SK-N-SH (cell line): ENCODE measurements at regions not wholly inside any gene's neighbourhood (a gene's known extent, or its start where the extent isn't known, plus 50 kb on each side); places are given as distances from the start of the nearest gene placed in this dataset.
"Not testable (repeated sequence)": the region's sequence is repeated elsewhere in the genome, so short reads cannot be mapped to it uniquely, and the experiment has no call there.

Source experiments
- CTCF ChIA-PET: fragments of 300-600, 350-600 bp; formaldehyde crosslinking; extraction: SDS; loops from one replicate; lab custom pipeline; 2021; lab: Yijun Ruan, JAX
- POLR2A ChIA-PET: fragments of 350-600 bp; sonication (Branson Sonifier 250); formaldehyde crosslinking; extraction: SDS; loops from one replicate; lab custom pipeline; 2020; ENCODE audit warnings: antibody characterized with exemption, inconsistent platforms; lab: Yijun Ruan, JAX
- DNase-seq: peaks from one replicate; pipeline ENCODE4 v3.0.0; 2012
- H2AFZ ChIP-seq: fragments of 200-600 bp; sonication (generic); 2 replicates; pipeline ENCODE4 v1.8.1; 2016; ENCODE audit warnings: antibody characterized with exemption, mild to moderate bottlenecking, low read depth
- H3F3A ChIP-seq: fragments of 200-600 bp; sonication (generic); replicated peaks from 2 replicates; pipeline ENCODE3; 2016; ENCODE audit warnings: antibody characterized with exemption, mild to moderate bottlenecking; ENCODE audit not compliant: insufficient read depth
- H3K27ac ChIP-seq, 2 experiments: fragments of 200-500 bp in 1 of 2; fragments of 200-600 bp in 1 of 2; sonication (Bioruptor generic) in 1 of 2; sonication (generic), shearing (Covaris generic) in 1 of 2; 2 replicates each; pipeline versions ENCODE4 v1.5.1 to v1.6.1; 2014 to 2016; ENCODE audit warnings: low read depth in 2 of 2, inconsistent platforms in 1 of 2, low read length in 1 of 2, mild to moderate bottlenecking in 1 of 2, mixed read lengths in 1 of 2
- H3K27me3 ChIP-seq: fragments of 200-600 bp; sonication (generic), shearing (Covaris generic); 2 replicates; pipeline ENCODE4 v1.6.1; 2016; ENCODE audit warnings: mixed run types; ENCODE audit not compliant: insufficient read depth
- H3K36me3 ChIP-seq, 2 experiments: fragments of 200-500 bp in 1 of 2; fragments of 200-600 bp in 1 of 2; sonication (Bioruptor generic) in 1 of 2; sonication (generic) in 1 of 2; replicated peaks in 1 of 2; 2 replicates each; pipeline versions ENCODE3 to v1.5.1; 2014 to 2016; ENCODE audit warnings: low read length in 1 of 2, mild to moderate bottlenecking in 1 of 2; ENCODE audit not compliant: insufficient read depth in 2 of 2, control insufficient read depth in 1 of 2
- H3K4me1 ChIP-seq, 2 experiments: fragments of 200-500 bp in 1 of 2; fragments of 200-600 bp in 1 of 2; sonication (Bioruptor generic) in 1 of 2; sonication (generic), shearing (Covaris generic) in 1 of 2; 2 replicates each; pipeline versions ENCODE4 v1.5.1 to v1.6.1; 2014 to 2016; ENCODE audit warnings: low read depth in 1 of 2, low read length in 1 of 2, mixed run types in 1 of 2; ENCODE audit not compliant: insufficient read depth in 2 of 2, control insufficient read depth in 1 of 2
- H3K4me2 ChIP-seq: fragments of 200-600 bp; sonication (generic), shearing (Covaris generic); 2 replicates; pipeline ENCODE4 v1.6.1; 2017; ENCODE audit warnings: mixed run types
- H3K4me3 ChIP-seq, 2 experiments: fragments of 200-500 bp in 1 of 2; fragments of 200-600 bp in 1 of 2; sonication (Bioruptor generic) in 1 of 2; sonication (generic), shearing (Covaris generic) in 1 of 2; 2 replicates each; pipeline versions ENCODE4 v1.5.1 to v1.8.1; 2014 to 2016; ENCODE audit warnings: low read depth in 2 of 2, inconsistent platforms in 1 of 2, low read length in 1 of 2, mild to moderate bottlenecking in 1 of 2, mixed read lengths in 1 of 2, moderate library complexity in 1 of 2
- H3K79me2 ChIP-seq: fragments of 200-600 bp; sonication (generic); 2 replicates; pipeline ENCODE4 v1.8.1; 2017; ENCODE audit warnings: mild to moderate bottlenecking; ENCODE audit not compliant: insufficient read depth
- H3K9ac ChIP-seq: fragments of 200-600 bp; sonication (generic); 2 replicates; pipeline ENCODE4 v1.6.1; 2017; ENCODE audit warnings: mixed run types
- H3K9me2 ChIP-seq: fragments of 200-600 bp; sonication (generic); 2 replicates; pipeline ENCODE4 v1.6.1; 2017; ENCODE audit warnings: mixed run types
- H3K9me3 ChIP-seq: fragments of 200-600 bp; sonication (generic); 2 replicates; pipeline ENCODE4 v1.6.1; 2017; ENCODE audit warnings: mixed run types, mild to moderate bottlenecking, moderate library complexity
- H4K20me1 ChIP-seq: fragments of 200-600 bp; sonication (generic); 2 replicates; pipeline ENCODE4 v1.6.1; 2017; ENCODE audit warnings: mild to moderate bottlenecking, mixed run types; ENCODE audit not compliant: insufficient read depth
- ELF1 ChIP-seq: IDR thresholded peaks from 2 replicates; pipeline ENCODE4 v1.4.0; 2012
- EZH2phosphoT487 ChIP-seq: fragments of 200-600 bp; sonication (generic); IDR thresholded peaks from 2 replicates; pipeline ENCODE4 v1.6.1; 2017; ENCODE audit warnings: low read depth, mixed run types, mild to moderate bottlenecking, antibody characterized with exemption, moderate library complexity, borderline replicate concordance
- FOXJ3 ChIP-seq: sonication (generic); formaldehyde crosslinking; IDR thresholded peaks from 2 replicates; pipeline ENCODE4 v1.5.1; 2020; ENCODE audit warnings: mild to moderate bottlenecking, missing genetic modification reagents
- GABPA ChIP-seq: IDR thresholded peaks from 2 replicates; pipeline ENCODE4 v1.4.0; 2012; ENCODE audit warnings: low read depth, mild to moderate bottlenecking
- GATA2 ChIP-seq: sonication (generic); formaldehyde crosslinking; IDR thresholded peaks from 2 replicates; pipeline ENCODE4 v1.5.0; 2020; ENCODE audit warnings: mild to moderate bottlenecking, missing genetic modification reagents
- MAX ChIP-seq: IDR thresholded peaks from 2 replicates; pipeline ENCODE4 v1.4.0; 2012; ENCODE audit warnings: low read depth
- MXI1 ChIP-seq: IDR thresholded peaks from 2 replicates; pipeline ENCODE4 v1.6.1; 2012; ENCODE audit warnings: mild to moderate bottlenecking, low read depth, low read length, improper control_type of control experiment
- NFIC ChIP-seq: IDR thresholded peaks from 2 replicates; pipeline ENCODE4 v1.4.0; 2012; ENCODE audit warnings: borderline replicate concordance
- PBX3 ChIP-seq: IDR thresholded peaks from 2 replicates; pipeline ENCODE4; 2012
- POLR2AphosphoS5 ChIP-seq: IDR thresholded peaks from 2 replicates; pipeline ENCODE4 v1.6.1; 2012; ENCODE audit warnings: low read depth, low read length
- RAD21 ChIP-seq: IDR thresholded peaks from 2 replicates; pipeline ENCODE4 v1.6.1; 2012; ENCODE audit warnings: mild to moderate bottlenecking, low read length
- RCOR1 ChIP-seq: fragments of 150-350 bp; IDR thresholded peaks from 2 replicates; pipeline ENCODE4 v1.6.1; 2017; ENCODE audit warnings: antibody characterized with exemption, low read length
- RFX5 ChIP-seq: IDR thresholded peaks from 2 replicates; pipeline ENCODE4 v1.6.1; 2012; ENCODE audit warnings: mild to moderate bottlenecking, improper control_type of control experiment, low read length
- RXRA ChIP-seq: IDR thresholded peaks from 2 replicates; pipeline ENCODE4 v1.4.0; 2012; ENCODE audit warnings: low read depth, mild to moderate bottlenecking, borderline replicate concordance
- SIN3A ChIP-seq: IDR thresholded peaks from 2 replicates; pipeline ENCODE4 v1.6.1; 2012; ENCODE audit warnings: low read depth, mild to moderate bottlenecking, low read length, moderate library complexity, borderline replicate concordance
- SMC3 ChIP-seq: IDR thresholded peaks from 2 replicates; pipeline ENCODE4 v1.6.1; 2012; ENCODE audit warnings: low read depth, low read length, improper control_type of control experiment
- TCF12 ChIP-seq: IDR thresholded peaks from 2 replicates; pipeline ENCODE4 v1.4.0; 2012
- TEAD4 ChIP-seq: IDR thresholded peaks from 2 replicates; pipeline ENCODE4 v1.4.0; 2012; ENCODE audit warnings: mild to moderate bottlenecking, borderline replicate concordance; ENCODE audit not compliant: insufficient read depth
- USF1 ChIP-seq: IDR thresholded peaks from 2 replicates; pipeline ENCODE4 v1.4.0; 2012; ENCODE audit warnings: low read depth, borderline replicate concordance
- YY1 ChIP-seq: IDR thresholded peaks from 2 replicates; pipeline ENCODE4 v1.4.0; 2012; ENCODE audit warnings: low read depth, mild to moderate bottlenecking
- WGBS: methylation state at CpG from one replicate; pipeline ENCODE4 v1.1.6; 2017; ENCODE audit warnings: low lambda C conversion rate; 5-methylcytosine and 5-hydroxymethylcytosine counted together
- TF ChIP-seq, protein P1 (sequence below): fragments of 150-350 bp; IDR thresholded peaks from 2 replicates; pipeline ENCODE4 v1.6.1; 2017; ENCODE audit warnings: antibody characterized with exemption, low read length, low read depth, borderline replicate concordance
- TF ChIP-seq, protein P2 (sequence below): fragments of 150-350 bp; IDR thresholded peaks from 2 replicates; pipeline ENCODE4 v1.6.1; 2016; ENCODE audit warnings: mild to moderate bottlenecking, low read depth, low read length

DNA sequence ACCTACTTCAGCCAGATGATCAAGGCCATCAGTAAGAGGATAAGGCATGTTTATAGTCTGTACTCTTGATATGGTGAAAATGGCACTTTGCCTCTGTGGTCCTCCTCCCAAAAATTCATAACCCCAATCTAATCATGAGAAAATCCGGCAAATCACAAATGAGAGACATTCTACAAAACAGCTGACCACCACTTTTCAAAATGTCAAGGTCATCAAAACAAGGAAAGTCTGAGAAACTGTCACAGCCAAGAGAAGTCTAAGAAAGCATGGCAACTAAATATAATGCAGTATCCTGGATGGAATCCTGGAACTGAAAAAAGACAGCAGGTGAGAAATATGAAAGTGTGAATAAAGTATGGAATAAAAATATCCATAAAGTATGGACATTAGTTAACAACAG is 226.6 kb upstream of the INTU start:
- H3K27ac ChIP-seq: no peak overlapping the region
- no peaks in the 10 kb centered on the region for H3K79me2 ChIP-seq
- no peaks in the 10 kb centered on the region for H3K9me3 ChIP-seq
- POLR2A ChIA-PET: no interaction called here
- 12% methylated on average over 1 of the region's 1 CpG for WGBS
- H4K20me1 ChIP-seq: no peaks in the 10 kb centered on the region
- H3F3A ChIP-seq: no peaks in the 10 kb centered on the region
- H3K4me2 ChIP-seq: no peak overlapping the region
- H2AFZ ChIP-seq: no peak overlapping the region
- H3K9ac ChIP-seq: no peak overlapping the region
- no peak for DNase-seq
- H3K9me2 ChIP-seq: no peaks in the 10 kb centered on the region
- H3K36me3 ChIP-seq: no peaks in the 10 kb centered on the region
- no peaks in the 10 kb centered on the region for H3K27me3 ChIP-seq
- H3K4me3 ChIP-seq: no peak overlapping the region
- no peak for TF ChIP-seq FOXJ3
- TF ChIP-seq RFX5: no peak
- no peak for TF ChIP-seq MXI1
- TF ChIP-seq, protein P1, sequence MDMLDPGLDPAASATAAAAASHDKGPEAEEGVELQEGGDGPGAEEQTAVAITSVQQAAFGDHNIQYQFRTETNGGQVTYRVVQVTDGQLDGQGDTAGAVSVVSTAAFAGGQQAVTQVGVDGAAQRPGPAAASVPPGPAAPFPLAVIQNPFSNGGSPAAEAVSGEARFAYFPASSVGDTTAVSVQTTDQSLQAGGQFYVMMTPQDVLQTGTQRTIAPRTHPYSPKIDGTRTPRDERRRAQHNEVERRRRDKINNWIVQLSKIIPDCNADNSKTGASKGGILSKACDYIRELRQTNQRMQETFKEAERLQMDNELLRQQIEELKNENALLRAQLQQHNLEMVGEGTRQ: no peak
- TF ChIP-seq RXRA: no peak
- TF ChIP-seq EZH2phosphoT487: no peak
- no peak for TF ChIP-seq NFIC
- TF ChIP-seq SMC3: no peak
- TF ChIP-seq GABPA: no peak
- no peak for TF ChIP-seq PBX3
- no peak for TF ChIP-seq RCOR1
- no peak for TF ChIP-seq ELF1
- CTCF ChIA-PET: no interaction called here
- no peaks in the 10 kb centered on the region for H3K4me1 ChIP-seq

DNA sequence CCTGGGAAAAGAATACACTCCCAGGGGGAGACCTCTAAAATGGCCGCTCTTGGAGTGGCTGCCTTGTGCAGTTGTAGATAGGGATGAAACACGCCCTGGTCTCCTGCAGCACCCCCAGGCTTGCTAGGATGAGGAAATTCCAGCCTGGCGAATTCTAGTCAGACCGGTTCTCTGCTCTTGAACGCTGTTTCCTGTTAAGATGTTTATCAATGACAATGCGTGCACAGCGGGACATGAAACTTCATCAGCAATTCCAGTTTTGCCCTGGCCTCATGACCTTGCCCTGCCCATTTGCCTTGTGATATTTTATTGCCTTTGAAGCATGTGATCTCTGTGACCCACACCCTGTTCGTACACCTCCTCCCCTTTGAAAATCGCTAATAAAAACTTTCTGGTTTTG is 225.2 kb upstream of the INTU start:
- DNase-seq, H3K27me3 ChIP-seq, CTCF ChIA-PET, H2AFZ ChIP-seq, H3K9ac ChIP-seq, H3K4me1 ChIP-seq, H3K79me2 ChIP-seq, H3K9me2 ChIP-seq, H3F3A ChIP-seq, POLR2A ChIA-PET, H3K36me3 ChIP-seq, H3K4me2 ChIP-seq, H4K20me1 ChIP-seq, H3K27ac ChIP-seq, H3K4me3 ChIP-seq, H3K9me3 ChIP-seq: not testable (repeated sequence)
- 31% methylated on average over 7 of the region's 9 CpGs for WGBS

- ChIA-PET CTCF (no interaction called here), POLR2A (no interaction called here)
- no peaks in the 10 kb centered on the region for H3K4me1 ChIP-seq
- H3K9me3 ChIP-seq: no peaks in the 10 kb centered on the region
- WGBS: 30% methylated on average over 3 of the region's 3 CpGs
- H3F3A ChIP-seq: no peaks in the 10 kb centered on the region
- no peaks in the 10 kb centered on the region for H3K9me2 ChIP-seq
- no peaks in the 10 kb centered on the region for H3K27me3 ChIP-seq
- no peaks in the 10 kb centered on the region for H3K36me3 ChIP-seq
- H3K4me2 ChIP-seq: no peak overlapping the region
- H3K79me2 ChIP-seq: no peaks in the 10 kb centered on the region
- DNase-seq: no peak
- no peaks in the 10 kb centered on the region for H4K20me1 ChIP-seq
- no peak overlapping the region for H3K4me3 ChIP-seq
- no peak overlapping the region for H2AFZ ChIP-seq
- no peak overlapping the region for H3K27ac ChIP-seq
- no peak overlapping the region for H3K9ac ChIP-seq
- TF ChIP-seq, protein P2, sequence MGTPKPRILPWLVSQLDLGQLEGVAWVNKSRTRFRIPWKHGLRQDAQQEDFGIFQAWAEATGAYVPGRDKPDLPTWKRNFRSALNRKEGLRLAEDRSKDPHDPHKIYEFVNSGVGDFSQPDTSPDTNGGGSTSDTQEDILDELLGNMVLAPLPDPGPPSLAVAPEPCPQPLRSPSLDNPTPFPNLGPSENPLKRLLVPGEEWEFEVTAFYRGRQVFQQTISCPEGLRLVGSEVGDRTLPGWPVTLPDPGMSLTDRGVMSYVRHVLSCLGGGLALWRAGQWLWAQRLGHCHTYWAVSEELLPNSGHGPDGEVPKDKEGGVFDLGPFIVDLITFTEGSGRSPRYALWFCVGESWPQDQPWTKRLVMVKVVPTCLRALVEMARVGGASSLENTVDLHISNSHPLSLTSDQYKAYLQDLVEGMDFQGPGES: no peak
- TF ChIP-seq RAD21: no peak
- no peak for TF ChIP-seq SIN3A
- TF ChIP-seq TCF12: no peak
- TF ChIP-seq MAX: no peak
- TF ChIP-seq USF1: no peak
- no peak for TF ChIP-seq YY1
- TF ChIP-seq ELF1: no peak
- no peak for TF ChIP-seq GATA2 (CRISPR knock-in tag)
- no peak for TF ChIP-seq TEAD4
- TF ChIP-seq POLR2AphosphoS5: no peak
Observed at GRCh38 chr4:127410201-127410600, 222.6 kb upstream of the INTU start.
